ENCODE measurements at regions not wholly inside any gene's neighbourhood (a gene's known extent, or its start where the extent isn't known, plus 50 kb on each side); places are given as distances from the start of the nearest gene placed in this dataset.

DNA sequence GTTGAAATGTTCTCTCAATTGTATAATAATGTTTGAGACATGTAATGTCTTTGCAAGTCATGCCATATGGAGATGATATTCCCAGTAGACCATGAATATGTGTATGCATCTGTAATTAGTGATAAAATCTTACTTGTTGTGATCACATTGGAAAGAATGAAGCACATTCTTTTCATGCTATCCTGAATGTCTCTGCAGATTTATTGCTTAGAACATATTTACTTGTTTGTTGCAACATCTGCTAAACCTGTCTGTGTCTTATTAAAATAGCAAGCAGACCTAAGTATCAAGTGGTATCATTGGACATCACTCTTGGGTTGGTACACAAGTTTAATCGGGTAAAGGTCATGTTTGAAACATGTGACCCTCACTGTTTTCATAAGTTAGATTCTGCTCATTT lies 265.5 kb upstream of the CD180 start:
- TF ChIP-seq ZNF70 (CRISPR knock-in tag; IDR thresholded peaks at IDR 0.05): no peak
- no peak for TF ChIP-seq RARB (CRISPR knock-in tag; IDR thresholded peaks at IDR 0.05)
- no peak for TF ChIP-seq SNAI2 (CRISPR knock-in tag; IDR thresholded peaks at IDR 0.05)
- no peak for TF ChIP-seq ZFP30 (CRISPR knock-in tag; IDR thresholded peaks at IDR 0.05)
- no peak for TF ChIP-seq ARNTL (CRISPR knock-in tag; IDR thresholded peaks at IDR 0.05; ENCODE audit: borderline replicate concordance, low read depth)
- no peak for TF ChIP-seq PPARA (CRISPR knock-in tag; IDR thresholded peaks at IDR 0.05; ENCODE audit: borderline replicate concordance)
- TF ChIP-seq, protein P1, sequence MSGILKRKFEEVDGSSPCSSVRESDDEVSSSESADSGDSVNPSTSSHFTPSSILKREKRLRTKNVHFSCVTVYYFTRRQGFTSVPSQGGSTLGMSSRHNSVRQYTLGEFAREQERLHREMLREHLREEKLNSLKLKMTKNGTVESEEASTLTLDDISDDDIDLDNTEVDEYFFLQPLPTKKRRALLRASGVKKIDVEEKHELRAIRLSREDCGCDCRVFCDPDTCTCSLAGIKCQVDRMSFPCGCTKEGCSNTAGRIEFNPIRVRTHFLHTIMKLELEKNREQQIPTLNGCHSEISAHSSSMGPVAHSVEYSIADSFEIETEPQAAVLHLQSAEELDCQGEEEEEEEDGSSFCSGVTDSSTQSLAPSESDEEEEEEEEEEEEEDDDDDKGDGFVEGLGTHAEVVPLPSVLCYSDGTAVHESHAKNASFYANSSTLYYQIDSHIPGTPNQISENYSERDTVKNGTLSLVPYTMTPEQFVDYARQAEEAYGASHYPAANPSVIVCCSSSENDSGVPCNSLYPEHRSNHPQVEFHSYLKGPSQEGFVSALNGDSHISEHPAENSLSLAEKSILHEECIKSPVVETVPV (CRISPR knock-in tag; IDR thresholded peaks at IDR 0.05): no peak
- ATAC-seq: no peak

DNA sequence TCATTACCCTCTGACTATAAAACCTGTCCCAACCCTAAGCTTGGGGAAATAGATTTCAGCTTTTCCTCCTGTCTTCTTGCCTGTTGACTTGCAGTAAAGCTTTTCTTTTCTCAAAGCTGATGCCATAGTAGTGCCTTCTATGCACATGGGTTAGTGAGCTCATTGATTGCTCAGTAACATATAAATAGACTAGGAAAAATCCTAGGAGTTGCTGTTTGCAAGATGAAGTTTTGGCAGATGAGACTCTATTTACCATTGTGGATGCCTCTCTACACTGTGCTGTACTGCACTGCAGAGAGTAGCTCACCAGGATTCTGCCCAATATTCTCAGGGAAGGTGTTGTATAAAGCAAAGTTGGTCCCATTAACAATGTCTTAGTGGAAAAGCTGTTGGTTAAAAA lies 262.7 kb upstream of the CD180 start:
- TF ChIP-seq ZFP30 (CRISPR knock-in tag; IDR thresholded peaks at IDR 0.05): no peak
- TF ChIP-seq, protein P2, sequence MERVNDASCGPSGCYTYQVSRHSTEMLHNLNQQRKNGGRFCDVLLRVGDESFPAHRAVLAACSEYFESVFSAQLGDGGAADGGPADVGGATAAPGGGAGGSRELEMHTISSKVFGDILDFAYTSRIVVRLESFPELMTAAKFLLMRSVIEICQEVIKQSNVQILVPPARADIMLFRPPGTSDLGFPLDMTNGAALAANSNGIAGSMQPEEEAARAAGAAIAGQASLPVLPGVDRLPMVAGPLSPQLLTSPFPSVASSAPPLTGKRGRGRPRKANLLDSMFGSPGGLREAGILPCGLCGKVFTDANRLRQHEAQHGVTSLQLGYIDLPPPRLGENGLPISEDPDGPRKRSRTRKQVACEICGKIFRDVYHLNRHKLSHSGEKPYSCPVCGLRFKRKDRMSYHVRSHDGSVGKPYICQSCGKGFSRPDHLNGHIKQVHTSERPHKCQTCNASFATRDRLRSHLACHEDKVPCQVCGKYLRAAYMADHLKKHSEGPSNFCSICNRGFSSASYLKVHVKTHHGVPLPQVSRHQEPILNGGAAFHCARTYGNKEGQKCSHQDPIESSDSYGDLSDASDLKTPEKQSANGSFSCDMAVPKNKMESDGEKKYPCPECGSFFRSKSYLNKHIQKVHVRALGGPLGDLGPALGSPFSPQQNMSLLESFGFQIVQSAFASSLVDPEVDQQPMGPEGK (CRISPR knock-in tag; IDR thresholded peaks at IDR 0.05; ENCODE audit: borderline replicate concordance): no peak
- no peak for TF ChIP-seq CSDC2 (CRISPR knock-in tag; IDR thresholded peaks at IDR 0.05)
- no peak for ATAC-seq

DNA sequence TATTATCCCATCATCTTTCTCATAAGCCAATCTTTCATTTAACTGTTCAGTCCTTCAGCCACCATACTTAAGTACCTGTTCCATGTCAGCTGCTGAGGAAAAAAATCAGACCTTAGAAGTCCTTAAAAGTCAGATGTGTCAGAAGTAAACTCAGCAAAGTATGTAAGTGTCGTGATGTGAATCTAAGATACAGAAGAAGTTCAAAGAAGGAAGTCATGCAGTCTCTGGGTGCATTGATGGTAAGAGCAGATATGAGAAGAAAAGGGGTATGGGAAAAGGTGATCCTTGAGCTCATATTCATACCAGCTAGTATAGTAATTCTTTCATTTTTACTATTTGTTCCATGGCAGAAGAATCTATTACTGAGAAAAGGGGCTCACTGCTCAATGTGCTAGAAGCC lies 259.4 kb upstream of the CD180 start:
- TF ChIP-seq ZC3H10 (CRISPR knock-in tag; IDR thresholded peaks at IDR 0.05) (no peak), ZNF565 (CRISPR knock-in tag; conservative IDR thresholded peaks at IDR 0.05; ENCODE audit: low read depth) (no peak), ARNTL (CRISPR knock-in tag; IDR thresholded peaks at IDR 0.05; ENCODE audit: borderline replicate concordance, low read depth) (no peak), PPARA (CRISPR knock-in tag; IDR thresholded peaks at IDR 0.05; ENCODE audit: borderline replicate concordance) (no peak), ISL1 (CRISPR knock-in tag; IDR thresholded peaks at IDR 0.05) (no peak), TOX (CRISPR knock-in tag; IDR thresholded peaks at IDR 0.05; ENCODE audit: borderline replicate concordance) (no peak), ZFP3 (CRISPR knock-in tag; IDR thresholded peaks at IDR 0.05) (no peak), ZNF8 (CRISPR knock-in tag; IDR thresholded peaks at IDR 0.05) (no peak), CSDC2 (CRISPR knock-in tag; IDR thresholded peaks at IDR 0.05) (no peak), BACH2 (CRISPR knock-in tag; IDR thresholded peaks at IDR 0.05; ENCODE audit: borderline replicate concordance) (no peak), TCF4 (CRISPR knock-in tag; IDR thresholded peaks at IDR 0.05; ENCODE audit: borderline replicate concordance) (no peak), ZNF70 (CRISPR knock-in tag; IDR thresholded peaks at IDR 0.05) (no peak)
- TF ChIP-seq, protein P2 (CRISPR knock-in tag; IDR thresholded peaks at IDR 0.05; ENCODE audit: borderline replicate concordance): no peak
- TF ChIP-seq, protein P3, sequence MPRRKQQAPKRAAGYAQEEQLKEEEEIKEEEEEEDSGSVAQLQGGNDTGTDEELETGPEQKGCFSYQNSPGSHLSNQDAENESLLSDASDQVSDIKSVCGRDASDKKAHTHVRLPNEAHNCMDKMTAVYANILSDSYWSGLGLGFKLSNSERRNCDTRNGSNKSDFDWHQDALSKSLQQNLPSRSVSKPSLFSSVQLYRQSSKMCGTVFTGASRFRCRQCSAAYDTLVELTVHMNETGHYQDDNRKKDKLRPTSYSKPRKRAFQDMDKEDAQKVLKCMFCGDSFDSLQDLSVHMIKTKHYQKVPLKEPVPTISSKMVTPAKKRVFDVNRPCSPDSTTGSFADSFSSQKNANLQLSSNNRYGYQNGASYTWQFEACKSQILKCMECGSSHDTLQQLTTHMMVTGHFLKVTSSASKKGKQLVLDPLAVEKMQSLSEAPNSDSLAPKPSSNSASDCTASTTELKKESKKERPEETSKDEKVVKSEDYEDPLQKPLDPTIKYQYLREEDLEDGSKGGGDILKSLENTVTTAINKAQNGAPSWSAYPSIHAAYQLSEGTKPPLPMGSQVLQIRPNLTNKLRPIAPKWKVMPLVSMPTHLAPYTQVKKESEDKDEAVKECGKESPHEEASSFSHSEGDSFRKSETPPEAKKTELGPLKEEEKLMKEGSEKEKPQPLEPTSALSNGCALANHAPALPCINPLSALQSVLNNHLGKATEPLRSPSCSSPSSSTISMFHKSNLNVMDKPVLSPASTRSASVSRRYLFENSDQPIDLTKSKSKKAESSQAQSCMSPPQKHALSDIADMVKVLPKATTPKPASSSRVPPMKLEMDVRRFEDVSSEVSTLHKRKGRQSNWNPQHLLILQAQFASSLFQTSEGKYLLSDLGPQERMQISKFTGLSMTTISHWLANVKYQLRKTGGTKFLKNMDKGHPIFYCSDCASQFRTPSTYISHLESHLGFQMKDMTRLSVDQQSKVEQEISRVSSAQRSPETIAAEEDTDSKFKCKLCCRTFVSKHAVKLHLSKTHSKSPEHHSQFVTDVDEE (CRISPR knock-in tag; IDR thresholded peaks at IDR 0.05): no peak
- TF ChIP-seq, protein P4, sequence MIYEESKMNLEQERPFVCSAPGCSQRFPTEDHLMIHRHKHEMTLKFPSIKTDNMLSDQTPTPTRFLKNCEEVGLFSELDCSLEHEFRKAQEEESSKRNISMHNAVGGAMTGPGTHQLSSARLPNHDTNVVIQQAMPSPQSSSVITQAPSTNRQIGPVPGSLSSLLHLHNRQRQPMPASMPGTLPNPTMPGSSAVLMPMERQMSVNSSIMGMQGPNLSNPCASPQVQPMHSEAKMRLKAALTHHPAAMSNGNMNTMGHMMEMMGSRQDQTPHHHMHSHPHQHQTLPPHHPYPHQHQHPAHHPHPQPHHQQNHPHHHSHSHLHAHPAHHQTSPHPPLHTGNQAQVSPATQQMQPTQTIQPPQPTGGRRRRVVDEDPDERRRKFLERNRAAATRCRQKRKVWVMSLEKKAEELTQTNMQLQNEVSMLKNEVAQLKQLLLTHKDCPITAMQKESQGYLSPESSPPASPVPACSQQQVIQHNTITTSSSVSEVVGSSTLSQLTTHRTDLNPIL (CRISPR knock-in tag; IDR thresholded peaks at IDR 0.05; ENCODE audit: low read depth): no peak
- TF ChIP-seq, protein P1 (CRISPR knock-in tag; IDR thresholded peaks at IDR 0.05): no peak
- ATAC-seq: no peak

Measured in SK-N-SH treated with all-trans-retinoic acid at 6 μM for 48 hours (cell line).